ENCODE measurements at regions not wholly inside any gene's neighbourhood (a gene's known extent, or its start where the extent isn't known, plus 50 kb on each side); places are given as distances from the start of the nearest gene placed in this dataset.

GRCh38 chr15:96767703-96768434 is 437.4 kb downstream of the NR2F2 start:
- H3K4me3 Mint-ChIP-seq: no peak overlapping the region
- H3K4me1 Mint-ChIP-seq (ENCODE audit: low read depth): no peaks in the 10 kb centered on the region
- H3K27me3 Mint-ChIP-seq (ENCODE audit: insufficient read depth): no peaks in the 10 kb centered on the region
- DNase-seq (ENCODE audit: low spot score): no peak
- no peaks in the 10 kb centered on the region for H3K36me3 Mint-ChIP-seq (ENCODE audit: low read depth)
- intact Hi-C loops (cut with micrococcal nuclease): no loop called here
- H3K9me3 Mint-ChIP-seq: no peaks in the 10 kb centered on the region
- no peak overlapping the region for H3K27ac Mint-ChIP-seq

GRCh38 chr15:96768435-96768789 is 437.9 kb downstream of the NR2F2 start:
- H3K4me1 Mint-ChIP-seq (ENCODE audit: low read depth): no peaks in the 10 kb centered on the region
- H3K27ac Mint-ChIP-seq: no peak overlapping the region
- H3K36me3 Mint-ChIP-seq (ENCODE audit: low read depth): no peaks in the 10 kb centered on the region
- H3K27me3 Mint-ChIP-seq (ENCODE audit: insufficient read depth): no peaks in the 10 kb centered on the region
- H3K9me3 Mint-ChIP-seq: no peaks in the 10 kb centered on the region
- no peak for DNase-seq (ENCODE audit: low spot score)
- intact Hi-C loops (cut with micrococcal nuclease): no loop called here
- no peak overlapping the region for H3K4me3 Mint-ChIP-seq

- Mint-ChIP-seq H3K27me3 (ENCODE audit: insufficient read depth) (no peaks in the 10 kb centered on the region), H3K4me1 (ENCODE audit: low read depth) (no peaks in the 10 kb centered on the region), H3K36me3 (ENCODE audit: low read depth) (no peaks in the 10 kb centered on the region), H3K4me3 (no peak overlapping the region), H3K27ac (no peak overlapping the region), H3K9me3 (no peaks in the 10 kb centered on the region)
- DNase-seq (ENCODE audit: low spot score): no peak
- intact Hi-C loops (cut with micrococcal nuclease): no loop called here
Observed at GRCh38 chr15:96771035-96771434, 440.5 kb downstream of the NR2F2 start.

GRCh38 chr15:96774216-96774615 is 443.7 kb downstream of the NR2F2 start:
- DNase-seq (ENCODE audit: low spot score): no peak
- Mint-ChIP-seq H3K4me1 (ENCODE audit: low read depth) (no peaks in the 10 kb centered on the region), H3K27me3 (ENCODE audit: insufficient read depth) (no peaks in the 10 kb centered on the region), H3K4me3 (no peak overlapping the region), H3K27ac (no peak overlapping the region), H3K9me3 (no peaks in the 10 kb centered on the region), H3K36me3 (ENCODE audit: low read depth) (no peaks in the 10 kb centered on the region)
- intact Hi-C loops (cut with micrococcal nuclease): no loop called here

- intact Hi-C loops (cut with micrococcal nuclease): no loop called here
- no peaks in the 10 kb centered on the region for H3K36me3 Mint-ChIP-seq (ENCODE audit: low read depth)
- H3K27ac Mint-ChIP-seq: no peak overlapping the region
- no peak overlapping the region for H3K4me3 Mint-ChIP-seq
- no peaks in the 10 kb centered on the region for H3K27me3 Mint-ChIP-seq (ENCODE audit: insufficient read depth)
- no peaks in the 10 kb centered on the region for H3K9me3 Mint-ChIP-seq
- DNase-seq (ENCODE audit: low spot score): no peak
- H3K4me1 Mint-ChIP-seq (ENCODE audit: low read depth): no peaks in the 10 kb centered on the region
Observed at GRCh38 chr15:96783746-96784145, 453.2 kb downstream of the NR2F2 start.

GRCh38 chr15:96790004-96790403 is 459.5 kb downstream of the NR2F2 start:
- Mint-ChIP-seq H3K9me3 (no peaks in the 10 kb centered on the region), H3K4me1 (ENCODE audit: low read depth) (no peaks in the 10 kb centered on the region), H3K27me3 (ENCODE audit: insufficient read depth) (no peaks in the 10 kb centered on the region), H3K36me3 (ENCODE audit: low read depth) (no peaks in the 10 kb centered on the region), H3K27ac (no peak overlapping the region), H3K4me3 (no peak overlapping the region)
- no peak for DNase-seq (ENCODE audit: low spot score)
- intact Hi-C loops (cut with micrococcal nuclease): no loop called here

- H3K9me3 Mint-ChIP-seq: no peaks in the 10 kb centered on the region
- intact Hi-C loops (cut with micrococcal nuclease): no loop called here
- DNase-seq (ENCODE audit: low spot score): no peak
- H3K4me1 Mint-ChIP-seq (ENCODE audit: low read depth): no peaks in the 10 kb centered on the region
- no peak overlapping the region for H3K27ac Mint-ChIP-seq
- no peaks in the 10 kb centered on the region for H3K36me3 Mint-ChIP-seq (ENCODE audit: low read depth)
- no peaks in the 10 kb centered on the region for H3K27me3 Mint-ChIP-seq (ENCODE audit: insufficient read depth)
- no peak overlapping the region for H3K4me3 Mint-ChIP-seq
Observed at GRCh38 chr15:96792216-96792615, 461.7 kb downstream of the NR2F2 start.

- Mint-ChIP-seq H3K27ac (no peak overlapping the region), H3K27me3 (ENCODE audit: insufficient read depth) (no peaks in the 10 kb centered on the region), H3K36me3 (ENCODE audit: low read depth) (no peaks in the 10 kb centered on the region), H3K4me3 (no peak overlapping the region), H3K4me1 (ENCODE audit: low read depth) (no peaks in the 10 kb centered on the region), H3K9me3 (no peaks in the 10 kb centered on the region)
- DNase-seq (ENCODE audit: low spot score): no peak
- intact Hi-C loops (cut with micrococcal nuclease): no loop called here
Observed at GRCh38 chr15:96796841-96797240, 466.3 kb downstream of the NR2F2 start.

GRCh38 chr15:96801576-96802150 is 471.2 kb downstream of the NR2F2 start:
- H3K27ac Mint-ChIP-seq: no peak overlapping the region
- DNase-seq (ENCODE audit: low spot score): no peak
- H3K27me3 Mint-ChIP-seq (ENCODE audit: insufficient read depth): no peaks in the 10 kb centered on the region
- H3K36me3 Mint-ChIP-seq (ENCODE audit: low read depth): no peaks in the 10 kb centered on the region
- no peaks in the 10 kb centered on the region for H3K4me1 Mint-ChIP-seq (ENCODE audit: low read depth)
- no peak overlapping the region for H3K4me3 Mint-ChIP-seq
- intact Hi-C loops (cut with micrococcal nuclease): no loop called here
- no peaks in the 10 kb centered on the region for H3K9me3 Mint-ChIP-seq

GRCh38 chr15:96802611-96803255 is 472.2 kb downstream of the NR2F2 start:
- Mint-ChIP-seq H3K9me3 (peaks cover 3% of the 10 kb centered on the region), H3K36me3 (ENCODE audit: low read depth) (no peaks in the 10 kb centered on the region), H3K27ac (no peak overlapping the region), H3K4me1 (ENCODE audit: low read depth) (no peaks in the 10 kb centered on the region), H3K4me3 (no peak overlapping the region), H3K27me3 (ENCODE audit: insufficient read depth) (no peaks in the 10 kb centered on the region)
- intact Hi-C loops (cut with micrococcal nuclease): no loop called here
- DNase-seq (ENCODE audit: low spot score): no peak

GRCh38 chr15:96804754-96805153 is 474.3 kb downstream of the NR2F2 start:
- Mint-ChIP-seq H3K36me3 (ENCODE audit: low read depth) (no peaks in the 10 kb centered on the region), H3K4me1 (ENCODE audit: low read depth) (no peaks in the 10 kb centered on the region), H3K27ac (no peak overlapping the region), H3K4me3 (no peak overlapping the region), H3K9me3 (peaks cover 3% of the 10 kb centered on the region), H3K27me3 (ENCODE audit: insufficient read depth) (no peaks in the 10 kb centered on the region)
- intact Hi-C loops (cut with micrococcal nuclease): no loop called here
- DNase-seq (ENCODE audit: low spot score): no peak

GRCh38 chr15:96807361-96807760 is 476.9 kb downstream of the NR2F2 start:
- intact Hi-C loops (cut with micrococcal nuclease): no loop called here
- H3K36me3 Mint-ChIP-seq (ENCODE audit: low read depth): no peaks in the 10 kb centered on the region
- no peaks in the 10 kb centered on the region for H3K27me3 Mint-ChIP-seq (ENCODE audit: insufficient read depth)
- no peak overlapping the region for H3K4me3 Mint-ChIP-seq
- no peak for DNase-seq (ENCODE audit: low spot score)
- H3K9me3 Mint-ChIP-seq: peaks cover 3% of the 10 kb centered on the region
- no peak overlapping the region for H3K27ac Mint-ChIP-seq
- H3K4me1 Mint-ChIP-seq (ENCODE audit: low read depth): no peaks in the 10 kb centered on the region

GRCh38 chr15:96817900-96818299 is 487.4 kb downstream of the NR2F2 start:
- Mint-ChIP-seq H3K36me3 (ENCODE audit: low read depth) (no peaks in the 10 kb centered on the region), H3K4me1 (ENCODE audit: low read depth) (no peaks in the 10 kb centered on the region), H3K27me3 (ENCODE audit: insufficient read depth) (no peaks in the 10 kb centered on the region), H3K4me3 (no peak overlapping the region), H3K9me3 (no peaks in the 10 kb centered on the region), H3K27ac (no peak overlapping the region)
- DNase-seq (ENCODE audit: low spot score): no peak
- intact Hi-C loops (cut with micrococcal nuclease): no loop called here
